H9 (cell line): ENCODE measurements at regions not wholly inside any gene's neighbourhood (a gene's known extent, or its start where the extent isn't known, plus 50 kb on each side); places are given as distances from the start of the nearest gene placed in this dataset.
"Not testable (repeated sequence)": the region's sequence is repeated elsewhere in the genome, so short reads cannot be mapped to it uniquely, and the experiment has no call there.

Experiments
- DNase-seq: peaks from one replicate; pipeline ENCODE4 v3.0.0-alpha.2; 2017
- H2AFZ ChIP-seq: one replicate; pipeline ENCODE4 v1.6.1; 2013; ENCODE audit warnings: mild to moderate bottlenecking, low read length, control low read depth, moderate library complexity
- H2AK5ac ChIP-seq: 2 replicates; pipeline ENCODE4 v1.6.1; 2013; ENCODE audit warnings: low read length, control low read depth, mixed read lengths; ENCODE audit not compliant: insufficient read length
- H2BK120ac ChIP-seq: one replicate; pipeline ENCODE4 v1.6.1; 2013; ENCODE audit warnings: low read depth, mild to moderate bottlenecking, low read length, control low read depth, inconsistent platforms; ENCODE audit not compliant: poor library complexity, severe bottlenecking
- H2BK12ac ChIP-seq: 2 replicates; pipeline ENCODE4 v1.6.1; 2013; ENCODE audit warnings: low read length, control low read depth, mixed read lengths, low read depth; ENCODE audit not compliant: insufficient read length
- H2BK15ac ChIP-seq: 2 replicates; pipeline ENCODE4 v1.6.1; 2013; ENCODE audit warnings: low read depth, low read length, control low read depth
- H2BK20ac ChIP-seq: one replicate; pipeline ENCODE4 v1.6.1; 2013; ENCODE audit warnings: low read depth, mild to moderate bottlenecking, low read length, control low read depth, inconsistent platforms; ENCODE audit not compliant: poor library complexity, severe bottlenecking
- H2BK5ac ChIP-seq: 2 replicates; pipeline ENCODE4 v1.6.1; 2013; ENCODE audit warnings: low read length, control low read depth, mixed read lengths; ENCODE audit not compliant: insufficient read length
- H3K14ac ChIP-seq: 2 replicates; pipeline ENCODE4 v1.6.1; 2013; ENCODE audit warnings: low read length, control low read depth; ENCODE audit not compliant: insufficient read depth
- H3K18ac ChIP-seq: 2 replicates; pipeline ENCODE4 v1.6.1; 2013; ENCODE audit warnings: low read depth, mild to moderate bottlenecking, mixed read lengths, low read length, control low read depth; ENCODE audit not compliant: insufficient read length
- H3K23ac ChIP-seq: 2 replicates; pipeline ENCODE4 v1.6.1; 2013; ENCODE audit warnings: low read length, control low read depth, mixed read lengths, low read depth; ENCODE audit not compliant: insufficient read length
- H3K23me2 ChIP-seq: 2 replicates; pipeline ENCODE4 v1.6.1; 2013; ENCODE audit warnings: low read depth, mild to moderate bottlenecking, mixed read lengths, low read length, control low read depth; ENCODE audit not compliant: insufficient read length, poor library complexity, severe bottlenecking
- H3K27ac ChIP-seq: 2 replicates; pipeline ENCODE4 v1.5.1; 2013; ENCODE audit warnings: low read length, control low read depth, mixed read lengths, low read depth; ENCODE audit not compliant: insufficient read length
- H3K27me3 ChIP-seq: 2 replicates; pipeline ENCODE4 v1.6.1; 2013; ENCODE audit warnings: low read length, control low read depth, inconsistent platforms; ENCODE audit not compliant: insufficient read depth
- H3K4ac ChIP-seq: 2 replicates; pipeline ENCODE4 v1.6.1; 2013; ENCODE audit warnings: low read depth, mild to moderate bottlenecking, control low read depth, inconsistent platforms, low read length, moderate library complexity
- H3K4me1 ChIP-seq: 2 replicates; pipeline ENCODE4 v1.6.1; 2013; ENCODE audit warnings: low read length, control low read depth, inconsistent platforms; ENCODE audit not compliant: insufficient read depth
- H3K4me2 ChIP-seq: 2 replicates; pipeline ENCODE4 v1.6.1; 2013; ENCODE audit warnings: low read length, control low read depth, mixed read lengths; ENCODE audit not compliant: insufficient read length, insufficient read depth
- H3K56ac ChIP-seq: 2 replicates; pipeline ENCODE4 v1.6.1; 2013; ENCODE audit warnings: low read depth, mild to moderate bottlenecking, mixed read lengths, low read length, control low read depth; ENCODE audit not compliant: insufficient read length
- H3K79me1 ChIP-seq: 2 replicates; pipeline ENCODE4 v1.6.1; 2013; ENCODE audit warnings: low read depth, mild to moderate bottlenecking, moderate library complexity, low read length, control low read depth, inconsistent platforms; ENCODE audit not compliant: insufficient read depth, poor library complexity, severe bottlenecking
- H3K79me2 ChIP-seq: 2 replicates; pipeline ENCODE4 v1.6.1; 2013; ENCODE audit warnings: low read length, control low read depth, inconsistent platforms; ENCODE audit not compliant: insufficient read depth
- H3K9ac ChIP-seq: 2 replicates; pipeline ENCODE4 v1.6.1; 2013; ENCODE audit warnings: low read length, control low read depth, mixed read lengths; ENCODE audit not compliant: insufficient read length; ENCODE audit errors: extremely low read depth
- H3K9me3 ChIP-seq: one replicate; pipeline ENCODE4 v1.6.1; 2013; ENCODE audit warnings: low read depth, low read length, inconsistent platforms; ENCODE audit not compliant: control insufficient read depth
- H3T11ph ChIP-seq: one replicate; pipeline ENCODE4 v1.6.1; 2013; ENCODE audit warnings: mild to moderate bottlenecking, low read length, control low read depth, inconsistent platforms
- H4K20me1 ChIP-seq: one replicate; pipeline ENCODE4 v1.6.1; 2013; ENCODE audit not compliant: control insufficient read depth, insufficient read length, insufficient read depth
- H4K5ac ChIP-seq: 2 replicates; pipeline ENCODE4 v1.6.1; 2013; ENCODE audit warnings: low read depth, mild to moderate bottlenecking, mixed read lengths, low read length, control low read depth; ENCODE audit not compliant: insufficient read length
- H4K8ac ChIP-seq: replicated peaks from 2 replicates; pipeline ENCODE4 v1.6.1; 2013; ENCODE audit warnings: low read length, control low read depth, mixed read lengths, low read depth; ENCODE audit not compliant: insufficient read length
- H4K91ac ChIP-seq: 2 replicates; pipeline ENCODE4 v1.6.1; 2013; ENCODE audit warnings: low read depth, mild to moderate bottlenecking, moderate library complexity, mixed read lengths, low read length, control low read depth; ENCODE audit not compliant: insufficient read length
- H3K27ac Mint-ChIP-seq, 3 experiments: 2 replicates in 2 of 3; 3 replicates in 1 of 3; pipeline ENCODE4 v1.8.0; 2020 to 2021; ENCODE audit warnings: mixed read lengths in 3 of 3, mild to moderate bottlenecking in 1 of 3, moderate library complexity in 1 of 3
- H3K27me3 Mint-ChIP-seq: 2 replicates; pipeline ENCODE4 v1.8.0; 2021; ENCODE audit warnings: low read depth, mild to moderate bottlenecking, moderate library complexity, mixed read lengths
- H3K36me3 Mint-ChIP-seq, 3 experiments: 2 replicates in 2 of 3; 3 replicates in 1 of 3; pipeline ENCODE4 v1.8.0; 2020 to 2021; ENCODE audit warnings: low read depth in 3 of 3, mixed read lengths in 3 of 3; ENCODE audit not compliant: insufficient read depth in 1 of 3
- H3K4me1 Mint-ChIP-seq, 2 experiments: 2 replicates each; pipeline ENCODE4 v1.8.0; 2020; ENCODE audit warnings: mixed read lengths in 2 of 2
- H3K4me3 Mint-ChIP-seq, 2 experiments: 2 replicates in 1 of 2; 3 replicates in 1 of 2; pipeline ENCODE4 v1.8.0; 2020 to 2021; ENCODE audit warnings: mild to moderate bottlenecking in 2 of 2, mixed read lengths in 2 of 2, moderate library complexity in 1 of 2
- H3K9me3 Mint-ChIP-seq, 2 experiments: 2 replicates in 1 of 2; 3 replicates in 1 of 2; pipeline ENCODE4 v1.8.0; 2020; ENCODE audit warnings: mild to moderate bottlenecking in 2 of 2, mixed read lengths in 2 of 2, moderate library complexity in 1 of 2
- WGBS: extraction: QIAGEN DNeasy Blood & Tissue Kit; methylation state at CpG from one replicate; pipeline ENCODE4 v1.1.7; 2013; ENCODE audit warnings: missing lambda C conversion rate, low lambda C conversion rate, mixed read lengths; ENCODE audit not compliant: insufficient read length; ENCODE audit errors: extremely low coverage; 5-methylcytosine and 5-hydroxymethylcytosine counted together
- TF ChIP-seq, protein P1 (sequence below): fragments of 200-600 bp; sonication (generic); conservative IDR thresholded peaks from 3 replicates; pipeline ENCODE4 v1.8.0; 2021; ENCODE audit warnings: antibody characterized with exemption, mild to moderate bottlenecking

DNA sequence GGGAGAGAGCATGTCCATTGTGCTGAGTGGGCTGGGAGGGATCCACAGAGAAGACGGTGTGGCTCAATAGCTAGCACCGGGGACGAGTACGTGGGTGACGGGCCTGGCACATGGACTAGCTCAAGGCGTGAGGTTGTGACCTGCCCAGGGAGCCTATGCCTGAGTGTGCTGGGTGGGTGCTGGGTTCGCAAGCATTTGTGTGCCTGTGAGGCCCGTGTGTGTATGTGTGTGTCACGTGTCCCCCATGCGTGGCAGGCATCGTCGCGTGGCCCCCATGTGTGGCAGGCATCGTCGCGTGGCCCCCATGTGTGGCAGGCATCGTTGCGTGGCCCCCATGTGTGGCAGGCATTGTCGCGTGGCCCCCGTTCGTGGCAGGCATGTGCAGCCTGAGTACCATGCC, 109.2 kb downstream of the TMEM121 start:
- DNase-seq = no peak
- no peaks in the 10 kb centered on the region for H3K4me1 Mint-ChIP-seq
- Histone ChIP-seq H3K4ac (no peak overlapping the region), H3K9me3 (peaks cover 50% of the 10 kb centered on the region), H3K27ac (no peak overlapping the region), H3K23me2 (no peaks in the 10 kb centered on the region), H3T11ph (no peak overlapping the region), H3K23ac (no peak overlapping the region), H2BK120ac (no peak overlapping the region), H3K27me3 (no peaks in the 10 kb centered on the region), H2BK12ac (no peak overlapping the region), H2BK15ac (no peak overlapping the region), H4K8ac (no peak overlapping the region), H3K79me1 (no peaks in the 10 kb centered on the region), H2BK5ac (no peak overlapping the region), H2BK20ac (no peak overlapping the region), H3K18ac (no peak overlapping the region), H4K20me1 (no peaks in the 10 kb centered on the region), H4K91ac (no peak overlapping the region), H2AK5ac (no peak overlapping the region), H2AFZ (no peak overlapping the region), H3K4me2 (no peak overlapping the region), H3K9ac (no peak overlapping the region), H3K56ac (no peak overlapping the region), H4K5ac (no peak overlapping the region), H3K4me1 (no peaks in the 10 kb centered on the region), H3K79me2 (no peaks in the 10 kb centered on the region), H3K14ac (no peak overlapping the region)
- TF ChIP-seq, protein P1, sequence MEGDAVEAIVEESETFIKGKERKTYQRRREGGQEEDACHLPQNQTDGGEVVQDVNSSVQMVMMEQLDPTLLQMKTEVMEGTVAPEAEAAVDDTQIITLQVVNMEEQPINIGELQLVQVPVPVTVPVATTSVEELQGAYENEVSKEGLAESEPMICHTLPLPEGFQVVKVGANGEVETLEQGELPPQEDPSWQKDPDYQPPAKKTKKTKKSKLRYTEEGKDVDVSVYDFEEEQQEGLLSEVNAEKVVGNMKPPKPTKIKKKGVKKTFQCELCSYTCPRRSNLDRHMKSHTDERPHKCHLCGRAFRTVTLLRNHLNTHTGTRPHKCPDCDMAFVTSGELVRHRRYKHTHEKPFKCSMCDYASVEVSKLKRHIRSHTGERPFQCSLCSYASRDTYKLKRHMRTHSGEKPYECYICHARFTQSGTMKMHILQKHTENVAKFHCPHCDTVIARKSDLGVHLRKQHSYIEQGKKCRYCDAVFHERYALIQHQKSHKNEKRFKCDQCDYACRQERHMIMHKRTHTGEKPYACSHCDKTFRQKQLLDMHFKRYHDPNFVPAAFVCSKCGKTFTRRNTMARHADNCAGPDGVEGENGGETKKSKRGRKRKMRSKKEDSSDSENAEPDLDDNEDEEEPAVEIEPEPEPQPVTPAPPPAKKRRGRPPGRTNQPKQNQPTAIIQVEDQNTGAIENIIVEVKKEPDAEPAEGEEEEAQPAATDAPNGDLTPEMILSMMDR = no peak
- H3K9me3 Mint-ChIP-seq = peaks cover 49 to 61% of the 10 kb centered on the region in 2 experiments
- H3K27ac Mint-ChIP-seq = no peak overlapping the region
- H3K36me3 Mint-ChIP-seq = peaks cover 18 to 24% (median 19%) of the 10 kb centered on the region in 3 experiments; a peak in 6 of 7 replicates
- no peak overlapping the region for H3K4me3 Mint-ChIP-seq
- WGBS = no CpG with 5 or more reads among the region's 22 CpGs
- peaks cover 3% of the 10 kb centered on the region; the same call in 1 of the 2 replicates for H3K27me3 Mint-ChIP-seq

DNA sequence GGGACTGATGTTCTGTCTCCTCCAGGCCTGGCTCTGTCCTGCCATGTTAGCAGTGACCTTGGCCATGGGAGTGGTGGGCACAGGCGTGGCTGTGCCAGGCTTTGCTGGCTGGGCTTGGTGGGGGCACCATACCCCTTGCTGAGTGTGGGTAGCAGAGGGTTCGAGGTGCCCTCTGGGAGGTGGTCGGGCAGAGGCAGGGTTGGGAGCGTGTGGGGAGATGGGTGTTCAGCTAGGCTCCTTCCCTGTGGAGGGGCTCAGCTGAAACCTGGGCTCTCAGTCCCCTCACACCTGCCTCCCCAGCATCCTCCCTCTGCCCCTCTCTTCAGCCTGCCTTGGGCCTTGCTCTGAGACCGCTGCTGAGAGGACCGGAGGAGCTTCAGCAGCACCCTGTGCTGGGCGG, 109.6 kb downstream of the TMEM121 start:
- not testable (repeated sequence) for H3K4me1 Mint-ChIP-seq, H3K4me2 ChIP-seq, H2AFZ ChIP-seq, H2BK120ac ChIP-seq, H3K23ac ChIP-seq, H3K79me1 ChIP-seq, H3T11ph ChIP-seq, H3K27me3 ChIP-seq, H2AK5ac ChIP-seq, H4K20me1 ChIP-seq, H2BK15ac ChIP-seq, H3K4me3 Mint-ChIP-seq, H3K23me2 ChIP-seq, H2BK20ac ChIP-seq, H2BK12ac ChIP-seq, H3K79me2 ChIP-seq, H4K8ac ChIP-seq, H4K5ac ChIP-seq, H3K9ac ChIP-seq, H3K27ac ChIP-seq, H3K27ac Mint-ChIP-seq, H2BK5ac ChIP-seq, H3K18ac ChIP-seq, H3K4ac ChIP-seq, DNase-seq, H4K91ac ChIP-seq, H3K14ac ChIP-seq, H3K56ac ChIP-seq, H3K27me3 Mint-ChIP-seq, H3K4me1 ChIP-seq
- H3K36me3 Mint-ChIP-seq = peaks cover 15 to 20% (median 16%) of the 10 kb centered on the region in 3 experiments; a peak in 6 of 7 replicates
- H3K9me3 ChIP-seq = peaks cover 51% of the 10 kb centered on the region
- no CpG with 5 or more reads among the region's 7 CpGs for WGBS
- H3K9me3 Mint-ChIP-seq = peaks cover 48 to 61% of the 10 kb centered on the region in 2 experiments
